ENCODE measurements at regions not wholly inside any gene's neighbourhood (a gene's known extent, or its start where the extent isn't known, plus 50 kb on each side); places are given as distances from the start of the nearest gene placed in this dataset.
"Not testable (repeated sequence)": the region's sequence is repeated elsewhere in the genome, so short reads cannot be mapped to it uniquely, and the experiment has no call there.

DNA sequence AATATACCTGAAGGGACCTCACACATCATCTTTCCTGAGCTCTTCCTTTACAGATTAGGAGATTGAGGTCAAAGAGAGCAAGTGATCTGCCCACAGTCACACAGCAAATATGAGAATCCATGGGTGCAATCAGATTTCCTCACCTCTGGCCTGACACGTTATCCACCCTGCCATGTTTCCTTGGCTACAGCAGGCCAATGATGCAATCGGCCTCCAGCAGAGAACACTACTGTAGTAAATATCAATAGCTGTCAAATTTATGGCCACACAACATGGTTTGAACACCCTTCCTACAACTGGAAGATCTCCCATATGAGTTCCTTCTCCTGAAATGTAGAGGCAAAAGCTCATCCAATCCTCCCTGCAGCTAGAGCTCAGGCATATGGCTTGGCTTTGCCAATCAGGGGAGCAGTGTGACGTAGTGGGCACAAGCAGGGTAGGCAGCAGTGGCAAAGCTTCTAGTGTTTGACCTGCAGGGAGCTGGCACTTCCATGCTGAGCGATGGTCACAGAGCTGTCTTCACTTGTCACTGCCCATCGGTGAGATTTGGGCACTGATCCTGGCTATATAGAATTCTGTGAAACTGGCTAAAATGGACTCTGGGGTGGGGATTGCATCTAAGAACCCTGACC, 271.3 kb downstream of the TJP1 start:
- no peak for DNase-seq (ENCODE audit: low read depth)

DNA sequence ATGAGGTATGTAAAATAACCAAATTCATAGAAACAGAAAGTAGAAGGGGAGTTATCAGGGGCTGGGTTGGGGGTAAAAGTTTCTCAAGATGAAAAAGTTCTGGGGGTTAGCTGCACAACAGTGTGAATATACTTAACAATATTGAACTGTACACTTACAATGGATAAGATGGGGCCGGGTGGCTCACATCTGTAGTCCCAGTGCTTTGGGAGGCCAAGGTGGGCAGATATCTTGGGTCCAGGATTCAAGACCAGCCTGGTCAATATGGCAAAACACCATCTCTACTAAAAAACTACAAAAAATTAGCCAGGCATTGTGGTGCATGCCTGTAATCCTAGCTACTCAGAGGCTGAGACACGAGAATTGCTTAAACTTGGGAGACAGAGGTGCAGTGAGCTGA, 274.3 kb downstream of the TJP1 start:
- no peak for DNase-seq (ENCODE audit: low read depth)

DNA sequence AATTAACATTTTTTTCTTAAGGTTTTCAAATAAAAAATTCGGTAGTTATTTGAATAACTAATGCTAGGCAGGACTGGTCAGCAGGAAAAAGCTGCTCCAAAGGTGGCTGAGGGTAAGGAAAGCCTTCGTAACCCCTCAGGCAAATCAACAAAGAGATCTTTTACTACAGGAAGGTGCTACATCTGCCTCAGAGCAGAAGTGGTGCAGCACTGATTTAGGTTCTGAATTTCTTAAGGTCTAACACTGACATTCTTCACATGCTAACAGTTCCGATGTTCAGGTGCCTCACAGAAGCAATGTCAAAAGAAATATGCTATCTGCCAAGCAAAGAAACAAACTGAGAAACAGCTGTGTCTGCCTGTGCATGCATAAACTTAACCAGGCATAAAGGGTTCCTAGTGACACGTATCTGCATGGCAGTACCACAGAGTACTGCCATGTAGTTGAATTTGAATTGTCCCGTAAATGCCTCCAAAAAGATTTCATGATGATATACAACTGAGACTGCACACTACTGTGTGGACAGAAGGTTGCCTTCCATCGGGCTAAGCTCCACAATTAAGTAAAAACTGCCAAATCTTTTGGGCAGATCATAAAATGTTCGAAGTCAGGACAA, 275.0 kb upstream of the NSMCE3 start:
- no peak for DNase-seq (ENCODE audit: low read depth)

- no peak for DNase-seq (ENCODE audit: low read depth)
Observed at GRCh38 chr15:29542994-29543393, 273.4 kb upstream of the NSMCE3 start.

GRCh38 chr15:29541309-29541708, 271.7 kb upstream of the NSMCE3 start:
- DNase-seq (ENCODE audit: low read depth): no peak

GRCh38 chr15:29540479-29540878, 270.9 kb upstream of the NSMCE3 start:
- no peak for DNase-seq (ENCODE audit: low read depth)

- DNase-seq (ENCODE audit: low read depth): no peak
Observed at GRCh38 chr15:29539736-29540135, 270.1 kb upstream of the NSMCE3 start.

DNA sequence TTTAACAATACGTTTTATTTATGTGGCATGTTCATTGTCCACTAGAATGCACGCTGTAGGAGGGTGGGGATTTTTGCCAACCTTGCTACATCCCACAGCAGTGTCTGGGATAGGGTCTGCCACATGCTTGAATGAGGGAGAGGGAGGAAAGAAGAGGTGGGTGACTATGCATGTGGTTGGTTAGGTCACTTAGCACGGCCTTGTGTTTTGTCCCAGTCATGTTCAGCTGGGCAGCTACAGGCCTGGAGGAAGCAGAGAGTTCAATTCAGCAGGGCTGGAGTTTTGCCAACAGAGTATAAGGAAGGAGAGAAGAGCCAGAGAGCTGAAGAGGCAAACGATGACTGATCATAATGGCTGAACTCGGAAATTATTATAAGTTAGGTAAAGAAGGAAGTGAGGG, 268.4 kb upstream of the NSMCE3 start:
- no peak for DNase-seq (ENCODE audit: low read depth)

DNA sequence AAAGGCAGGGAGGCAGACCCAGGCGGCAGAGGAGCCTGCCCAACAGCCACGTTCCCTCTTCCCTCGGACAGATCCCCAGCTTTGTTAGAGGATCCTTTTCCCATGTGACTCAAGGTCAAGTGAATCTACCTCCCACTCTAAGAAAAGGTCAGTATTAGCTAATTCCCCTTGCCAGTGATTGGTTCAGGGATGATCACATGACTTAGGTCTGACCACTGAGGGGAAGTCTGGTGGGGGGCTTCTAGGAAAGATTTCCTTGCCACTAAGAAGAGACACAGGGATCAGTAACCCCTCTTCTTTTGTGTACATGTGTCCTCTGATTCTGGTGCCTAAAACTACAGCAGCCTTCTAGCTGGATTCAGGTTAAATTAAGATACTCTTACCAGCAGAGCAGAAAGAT, 266.3 kb upstream of the NSMCE3 start:
- no peak for DNase-seq (ENCODE audit: low read depth)

- DNase-seq (ENCODE audit: low read depth): no peak
Observed at GRCh38 chr15:29534378-29534777, 264.8 kb upstream of the NSMCE3 start.

GRCh38 chr15:29533647-29534046, 264.0 kb upstream of the NSMCE3 start:
- DNase-seq (ENCODE audit: low read depth): no peak

DNA sequence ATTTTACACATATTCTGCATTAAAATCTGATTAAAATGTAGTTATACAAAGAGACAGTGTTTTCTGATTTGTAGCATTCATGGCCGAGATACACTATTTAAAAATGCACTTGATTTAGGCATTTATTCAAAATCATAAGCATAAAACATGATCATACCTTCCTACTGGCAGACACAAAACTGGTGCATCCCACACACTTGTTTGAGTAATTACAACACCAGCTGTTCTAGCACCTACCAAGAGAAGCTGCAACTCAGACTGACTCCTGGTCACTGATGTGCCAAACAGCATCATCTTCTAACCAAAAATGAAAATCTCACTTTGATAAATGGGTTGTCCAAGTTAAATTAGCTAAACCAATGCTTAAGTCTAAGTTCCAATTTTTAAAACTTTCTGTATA, 262.7 kb upstream of the NSMCE3 start:
- DNase-seq (ENCODE audit: low read depth): no peak

- DNase-seq (ENCODE audit: low read depth): no peak
Observed at GRCh38 chr15:29530966-29531365, 261.3 kb upstream of the NSMCE3 start.

GRCh38 chr15:29529043-29529442, 259.4 kb upstream of the NSMCE3 start:
- no peak for DNase-seq (ENCODE audit: low read depth)

GRCh38 chr15:29528276-29528675, 258.7 kb upstream of the NSMCE3 start:
- no peak for DNase-seq (ENCODE audit: low read depth)

DNA sequence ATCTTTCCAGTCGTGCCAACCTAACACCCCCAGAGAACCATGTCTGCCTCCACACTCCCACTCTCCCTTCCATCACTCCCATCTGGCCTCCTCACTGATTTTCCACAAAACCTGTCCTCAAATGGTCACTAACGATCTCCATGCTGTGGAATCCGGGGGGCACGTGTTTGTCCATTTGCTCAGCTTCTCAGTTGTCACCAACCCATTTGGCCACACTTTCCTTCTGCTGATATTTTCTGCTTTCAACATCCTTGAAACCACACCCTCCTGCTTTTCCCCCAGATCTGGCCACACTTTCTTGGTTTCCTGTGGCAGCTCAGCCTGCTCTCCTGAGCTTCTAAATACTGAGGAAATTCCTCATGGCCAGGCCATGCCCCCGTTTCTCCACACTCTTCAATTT, 257.2 kb upstream of the NSMCE3 start:
- DNase-seq (ENCODE audit: low read depth): no peak

DNA sequence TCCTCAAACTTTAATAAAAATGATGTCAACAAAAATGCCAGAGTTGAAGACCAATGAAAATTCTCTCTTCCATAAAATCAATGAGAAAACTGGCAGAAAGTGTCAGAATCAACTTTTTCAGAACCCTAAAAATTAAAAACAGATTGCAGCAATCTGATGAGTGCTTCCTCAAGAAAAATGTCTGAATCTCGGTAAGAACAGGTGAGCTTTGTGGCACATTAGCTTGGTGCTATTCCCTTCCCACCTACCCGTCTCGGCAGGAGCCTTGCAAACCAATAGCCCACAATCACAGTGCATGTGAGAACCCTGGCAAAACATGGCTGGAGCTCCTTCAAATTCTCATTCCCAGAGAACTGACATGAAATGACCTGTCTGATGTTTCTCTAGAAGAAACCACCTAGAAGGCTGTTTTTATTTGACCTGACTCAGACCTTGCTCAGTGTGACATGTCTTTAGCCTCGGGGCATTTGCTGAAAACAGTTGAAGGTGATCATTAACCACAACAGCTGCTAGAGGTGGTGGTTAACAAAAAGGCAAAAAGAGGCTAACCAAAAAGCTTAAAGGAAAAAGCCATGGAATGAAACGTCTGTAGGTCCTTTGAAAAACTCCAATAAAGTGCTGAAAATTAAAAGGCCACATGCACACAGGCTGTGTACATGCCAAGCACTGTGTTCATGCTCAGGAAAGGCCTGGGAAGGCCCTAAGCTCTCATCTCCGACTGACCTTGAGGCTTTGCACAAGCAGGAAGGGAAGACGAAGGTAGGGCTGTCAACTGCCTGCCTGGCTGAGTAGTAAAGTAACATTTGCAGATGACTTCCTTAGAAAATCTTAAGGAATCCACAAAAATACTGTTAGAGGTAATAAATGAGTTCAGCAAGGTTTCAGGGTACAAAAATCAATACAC, 253.0 kb upstream of the NSMCE3 start:
- DNase-seq (ENCODE audit: low read depth): no peak

- DNase-seq (ENCODE audit: low read depth): no peak
Observed at GRCh38 chr15:29518442-29518841, 248.8 kb upstream of the NSMCE3 start.

DNA sequence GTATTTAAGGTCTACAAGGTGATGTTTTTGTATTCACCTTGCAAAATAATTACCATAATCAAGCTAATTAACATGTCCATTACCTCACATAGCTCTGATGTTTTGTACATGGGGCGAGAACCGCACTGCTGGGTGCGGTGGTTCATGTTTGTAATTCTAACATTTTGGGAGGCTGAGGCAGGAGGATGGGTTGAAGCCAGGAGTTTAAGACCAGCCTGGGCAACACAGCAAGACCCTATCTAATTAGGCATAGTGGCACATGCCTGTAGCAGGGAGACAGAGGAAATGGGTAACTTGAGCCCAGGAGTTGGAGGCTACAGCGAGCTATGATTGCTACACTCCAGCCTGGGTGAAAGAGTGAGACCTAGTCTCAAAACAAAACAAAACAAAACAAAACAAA, 248.2 kb upstream of the NSMCE3 start:
- no peak for DNase-seq (ENCODE audit: low read depth)

- no peak for DNase-seq (ENCODE audit: low read depth)
Observed at GRCh38 chr15:29516929-29517328, 247.3 kb upstream of the NSMCE3 start.

- DNase-seq (ENCODE audit: low read depth): no peak
Observed at GRCh38 chr15:29514926-29515325, 245.3 kb upstream of the NSMCE3 start.

GRCh38 chr15:29511663-29512062, 242.0 kb upstream of the NSMCE3 start:
- no peak for DNase-seq (ENCODE audit: low read depth)

DNA sequence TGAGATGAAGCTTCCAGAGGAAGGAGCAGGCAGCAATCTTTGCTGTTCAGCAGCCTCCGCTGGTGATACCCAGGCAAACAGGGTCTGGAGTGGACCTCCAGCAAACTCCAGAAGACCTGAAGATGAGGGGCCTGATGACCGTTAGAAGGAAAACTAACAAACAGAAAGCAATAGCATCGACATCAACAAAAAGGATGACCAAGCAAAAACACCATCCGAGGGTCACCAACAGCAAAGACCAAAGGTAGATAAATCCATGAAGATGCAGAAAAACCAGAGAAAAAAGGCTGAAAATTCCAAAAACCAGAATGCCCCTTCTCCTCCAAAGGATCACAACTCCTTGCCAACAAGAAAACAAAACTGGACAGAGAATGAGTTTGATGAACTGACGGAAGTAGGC, 235.9 kb upstream of the NSMCE3 start:
- DNase-seq (ENCODE audit: low read depth): not testable (repeated sequence)

Data from non-pigmented ciliary epithelial cell (primary cell).